C4-2B (cell line): ENCODE measurements at regions not wholly inside any gene's neighbourhood (a gene's known extent, or its start where the extent isn't known, plus 50 kb on each side); places are given as distances from the start of the nearest gene placed in this dataset.

Experiments
- ZFX ChIP-seq: fragments of 450-650 bp; IDR thresholded peaks from 2 replicates; pipeline ENCODE4 v1.6.1; 2017
- TF ChIP-seq, protein P1 (sequence below): fragments of 450-650 bp; conservative IDR thresholded peaks from 2 replicates; pipeline ENCODE4 v1.5.1; 2017; ENCODE audit warnings: mild to moderate bottlenecking

DNA sequence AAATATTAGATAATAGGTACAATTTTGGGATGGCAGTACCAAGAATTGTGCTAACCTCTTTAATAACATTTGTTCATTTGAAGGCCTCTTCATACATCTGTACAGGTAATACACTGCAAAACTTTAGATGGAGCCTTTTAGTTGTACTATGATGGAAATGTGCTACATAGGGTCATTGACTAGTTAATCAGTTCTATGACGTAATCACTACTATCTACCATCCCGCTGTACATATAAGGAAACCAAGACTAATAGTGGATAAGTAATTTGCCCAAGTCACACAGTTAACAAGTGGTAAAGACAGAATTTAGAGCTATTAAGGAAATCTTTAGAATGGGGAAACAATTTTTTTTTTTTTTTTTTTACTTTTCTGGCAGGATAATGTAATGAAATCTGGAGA, 521.3 kb downstream of the TUSC7 start:
- TF ChIP-seq, protein P1, sequence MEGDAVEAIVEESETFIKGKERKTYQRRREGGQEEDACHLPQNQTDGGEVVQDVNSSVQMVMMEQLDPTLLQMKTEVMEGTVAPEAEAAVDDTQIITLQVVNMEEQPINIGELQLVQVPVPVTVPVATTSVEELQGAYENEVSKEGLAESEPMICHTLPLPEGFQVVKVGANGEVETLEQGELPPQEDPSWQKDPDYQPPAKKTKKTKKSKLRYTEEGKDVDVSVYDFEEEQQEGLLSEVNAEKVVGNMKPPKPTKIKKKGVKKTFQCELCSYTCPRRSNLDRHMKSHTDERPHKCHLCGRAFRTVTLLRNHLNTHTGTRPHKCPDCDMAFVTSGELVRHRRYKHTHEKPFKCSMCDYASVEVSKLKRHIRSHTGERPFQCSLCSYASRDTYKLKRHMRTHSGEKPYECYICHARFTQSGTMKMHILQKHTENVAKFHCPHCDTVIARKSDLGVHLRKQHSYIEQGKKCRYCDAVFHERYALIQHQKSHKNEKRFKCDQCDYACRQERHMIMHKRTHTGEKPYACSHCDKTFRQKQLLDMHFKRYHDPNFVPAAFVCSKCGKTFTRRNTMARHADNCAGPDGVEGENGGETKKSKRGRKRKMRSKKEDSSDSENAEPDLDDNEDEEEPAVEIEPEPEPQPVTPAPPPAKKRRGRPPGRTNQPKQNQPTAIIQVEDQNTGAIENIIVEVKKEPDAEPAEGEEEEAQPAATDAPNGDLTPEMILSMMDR: no peak
- TF ChIP-seq ZFX: no peak
